GM23248 (cell line): ENCODE measurements at regions not wholly inside any gene's neighbourhood (a gene's known extent, or its start where the extent isn't known, plus 50 kb on each side); places are given as distances from the start of the nearest gene placed in this dataset.

Experiments
- EZH2 ChIP-seq: fragments of 200-600 bp; sonication (generic); IDR thresholded peaks from 2 replicates; pipeline ENCODE4 v1.6.1; 2018; ENCODE audit warnings: antibody characterized with exemption, mild to moderate bottlenecking; ENCODE audit not compliant: insufficient read depth, poor library complexity, severe bottlenecking
- EZH2phosphoT487 ChIP-seq: fragments of 200-600 bp; sonication (generic); IDR thresholded peaks from 2 replicates; pipeline ENCODE4 v1.6.1; 2018; ENCODE audit warnings: antibody characterized with exemption, moderate library complexity, mild to moderate bottlenecking, low read depth; ENCODE audit not compliant: insufficient read depth

DNA sequence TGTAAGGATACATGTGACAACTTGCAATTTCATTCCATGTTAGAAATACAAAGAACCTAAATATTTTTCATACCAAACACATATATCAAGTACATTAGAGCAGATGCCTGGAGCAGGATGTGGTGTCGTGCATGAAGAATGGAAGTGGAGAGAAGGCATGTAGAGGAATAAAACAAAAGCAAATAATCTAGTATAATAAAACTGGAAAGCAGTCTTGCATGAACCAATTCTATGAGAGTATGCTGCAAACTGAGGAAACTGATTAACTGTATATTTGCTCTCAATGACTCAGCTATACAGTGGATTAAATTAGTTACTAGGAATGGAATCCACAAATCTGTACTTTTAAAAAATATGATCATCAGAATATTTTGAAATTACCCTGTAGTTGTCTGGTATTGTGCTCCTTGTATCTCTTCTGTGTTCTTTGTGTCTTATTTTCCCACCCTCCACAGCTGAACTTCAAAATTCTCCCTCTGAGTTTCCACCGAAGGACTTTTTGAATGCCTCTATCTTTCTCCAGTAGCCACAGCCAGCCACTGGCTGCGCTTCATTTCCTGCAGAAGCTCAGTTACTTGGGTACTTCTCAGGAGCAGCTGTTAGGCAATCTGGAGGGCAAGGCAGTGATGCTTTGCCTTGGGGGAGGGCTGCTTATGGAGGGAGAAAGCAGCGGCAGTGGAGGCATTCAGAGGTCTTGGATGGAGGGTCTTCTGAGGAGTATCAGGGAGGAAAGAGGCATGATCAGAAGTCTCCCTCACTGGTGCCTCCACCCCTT is 608.0 kb downstream of the BRINP1 start:
- TF ChIP-seq EZH2phosphoT487 (no peak), EZH2 (no peak)
